Fibroblast of lung (primary cell): ENCODE measurements at regions not wholly inside any gene's neighbourhood (a gene's known extent, or its start where the extent isn't known, plus 50 kb on each side); places are given as distances from the start of the nearest gene placed in this dataset.

Source experiments
- CTCF ChIP-seq, 2 donors: IDR thresholded peaks in 1 of 2; conservative IDR thresholded peaks in 1 of 2; 1 replicate in 1 of 2; 2 replicates in 1 of 2; pipeline ENCODE4 v1.5.1; 2011 to 2012; ENCODE audit warnings: low read length in 2 of 2, control low read depth in 1 of 2, inconsistent platforms in 1 of 2, low read depth in 1 of 2, mild to moderate bottlenecking in 1 of 2
- EZH2 ChIP-seq: IDR thresholded peaks from 2 replicates; pipeline ENCODE4 v1.5.1; 2012; ENCODE audit warnings: low read length, control low read depth, mild to moderate bottlenecking; ENCODE audit errors: missing control alignments

GRCh38 chrX:20593836-20594235 lies 327.1 kb upstream of the RPS6KA3 start:
- TF ChIP-seq CTCF (conservative IDR thresholded peaks at IDR 0.05 in 1 of 2, IDR thresholded peaks at IDR 0.05 in 1 of 2; ENCODE audit: low read depth in 1 of 2, low read length in 2 of 2) (no peak), EZH2 (no peak)
